Smooth muscle cell (in vitro differentiated cells): ENCODE measurements at regions not wholly inside any gene's neighbourhood (a gene's known extent, or its start where the extent isn't known, plus 50 kb on each side); places are given as distances from the start of the nearest gene placed in this dataset.

ENCODE experiments used
- DNase-seq: peaks from one replicate; lab custom pipeline; 2025; ENCODE audit not compliant: unreplicated experiment; lab: John Stamatoyannopoulos, UW
- H2AFZ ChIP-seq: fragments of 200-600 bp; sonication (generic); 2 replicates; pipeline ENCODE4 v1.6.0; 2016; ENCODE audit warnings: antibody characterized with exemption, low read depth, mild to moderate bottlenecking
- H3F3A ChIP-seq: fragments of 200-600 bp; sonication (generic); 2 replicates; pipeline ENCODE4 v1.6.0; 2017; ENCODE audit warnings: antibody characterized with exemption, low read depth
- H3K27ac ChIP-seq: fragments of 200-600 bp; sonication (generic); 2 replicates; pipeline ENCODE4 v1.5.1; 2016; ENCODE audit warnings: low read depth, mild to moderate bottlenecking
- H3K27me3 ChIP-seq: fragments of 200-600 bp; sonication (generic); 2 replicates; pipeline ENCODE4 v1.6.1; 2016; ENCODE audit warnings: low read depth, mild to moderate bottlenecking
- H3K36me3 ChIP-seq: fragments of 200-600 bp; sonication (generic); 2 replicates; pipeline ENCODE4 v1.5.1; 2016; ENCODE audit warnings: low read depth
- H3K4me1 ChIP-seq: fragments of 200-600 bp; sonication (generic); 2 replicates; pipeline ENCODE4 v1.5.1; 2016; ENCODE audit warnings: low read depth
- H3K4me2 ChIP-seq: fragments of 200-600 bp; sonication (generic); 2 replicates; pipeline ENCODE4 v1.6.0; 2016; ENCODE audit warnings: mild to moderate bottlenecking
- H3K4me3 ChIP-seq: fragments of 200-600 bp; sonication (generic); 2 replicates; pipeline ENCODE4 v1.5.1; 2016; ENCODE audit warnings: mild to moderate bottlenecking
- H3K79me2 ChIP-seq: fragments of 200-600 bp; sonication (generic); 2 replicates; pipeline ENCODE4 v1.6.0; 2016; ENCODE audit warnings: low read depth, mild to moderate bottlenecking
- H3K9ac ChIP-seq: fragments of 200-600 bp; sonication (generic); 2 replicates; pipeline ENCODE4 v1.6.0; 2016; ENCODE audit warnings: low read depth
- H3K9me3 ChIP-seq: fragments of 200-600 bp; sonication (generic); replicated peaks from 2 replicates; pipeline ENCODE4 v1.5.1; 2016; ENCODE audit warnings: low read depth
- H4K20me1 ChIP-seq: fragments of 200-600 bp; sonication (generic); 2 replicates; pipeline ENCODE4 v1.6.0; 2016; ENCODE audit warnings: low read depth
- CTCF ChIP-seq: fragments of 200-600 bp; sonication (generic); IDR thresholded peaks from 2 replicates; pipeline ENCODE4 v1.5.1; 2017; ENCODE audit warnings: borderline replicate concordance, mild to moderate bottlenecking, antibody characterized with exemption; ENCODE audit not compliant: insufficient read depth, poor library complexity, severe bottlenecking
- WGBS: methylation state at CpG from one replicate; pipeline ENCODE4 v1.1.7; 2016; ENCODE audit warnings: low lambda C conversion rate; 5-methylcytosine and 5-hydroxymethylcytosine counted together

GRCh38 chr21:35893156-35893555, 167.2 kb downstream of the SETD4 start:
- H2AFZ ChIP-seq, result no peak overlapping the region
- H3K36me3 ChIP-seq, result no peaks in the 10 kb centered on the region
- no peaks in the 10 kb centered on the region for H3K9me3 ChIP-seq
- H3K9ac ChIP-seq, result no peak overlapping the region
- H3F3A ChIP-seq, result no peaks in the 10 kb centered on the region
- TF ChIP-seq CTCF, result no peak
- H3K27me3 ChIP-seq, result no peaks in the 10 kb centered on the region
- DNase-seq, result no peak
- H3K4me3 ChIP-seq, result no peak overlapping the region
- no peaks in the 10 kb centered on the region for H3K4me1 ChIP-seq
- 97% methylated on average over 3 of the region's 3 CpGs for WGBS
- H3K79me2 ChIP-seq, result no peaks in the 10 kb centered on the region
- no peak overlapping the region for H3K27ac ChIP-seq
- H4K20me1 ChIP-seq, result no peaks in the 10 kb centered on the region
- no peak overlapping the region for H3K4me2 ChIP-seq

GRCh38 chr21:35886887-35887286, 173.4 kb downstream of the SETD4 start:
- Histone ChIP-seq H3K9me3 (no peaks in the 10 kb centered on the region), H2AFZ (no peak overlapping the region), H3K36me3 (no peaks in the 10 kb centered on the region), H3K27me3 (peaks cover 4% of the 10 kb centered on the region), H3F3A (no peaks in the 10 kb centered on the region), H3K4me2 (no peak overlapping the region), H3K4me3 (no peak overlapping the region), H3K9ac (no peak overlapping the region), H3K4me1 (no peaks in the 10 kb centered on the region), H3K27ac (no peak overlapping the region), H4K20me1 (no peaks in the 10 kb centered on the region), H3K79me2 (no peaks in the 10 kb centered on the region)
- no peak for TF ChIP-seq CTCF
- WGBS, result over 99% methylated on average over 32 of the region's 40 CpGs
- DNase-seq, result no peak

GRCh38 chr21:35885942-35886541, 174.3 kb downstream of the SETD4 start:
- H3K79me2 ChIP-seq, result no peaks in the 10 kb centered on the region
- no peak for TF ChIP-seq CTCF
- no peaks in the 10 kb centered on the region for H3F3A ChIP-seq
- DNase-seq, result no peak
- H3K9ac ChIP-seq, result no peak overlapping the region
- no peak overlapping the region for H3K4me2 ChIP-seq
- H3K36me3 ChIP-seq, result no peaks in the 10 kb centered on the region
- H3K27ac ChIP-seq, result no peak overlapping the region
- H3K27me3 ChIP-seq, result peaks cover 4% of the 10 kb centered on the region
- no peaks in the 10 kb centered on the region for H3K9me3 ChIP-seq
- 95% methylated on average over 7 of the region's 7 CpGs for WGBS
- no peak overlapping the region for H2AFZ ChIP-seq
- no peaks in the 10 kb centered on the region for H3K4me1 ChIP-seq
- no peak overlapping the region for H3K4me3 ChIP-seq
- H4K20me1 ChIP-seq, result no peaks in the 10 kb centered on the region

GRCh38 chr21:35882791-35883240, 177.5 kb downstream of the SETD4 start:
- H3K9me3 ChIP-seq, result no peaks in the 10 kb centered on the region
- no peak for DNase-seq
- WGBS, result 51% methylated on average over 10 of the region's 10 CpGs

More at GRCh38 chr21:35882791-35883240, 177.5 kb downstream of the SETD4 start:
- Histone ChIP-seq H3K79me2 (no peaks in the 10 kb centered on the region), H3K36me3 (no peaks in the 10 kb centered on the region), H3K4me3 (no peak overlapping the region), H3F3A (no peaks in the 10 kb centered on the region), H3K27ac (no peak overlapping the region), H3K9ac (no peak overlapping the region), H3K4me1 (no peaks in the 10 kb centered on the region), H3K4me2 (no peak overlapping the region), H4K20me1 (no peaks in the 10 kb centered on the region), H3K27me3 (peaks cover 4% of the 10 kb centered on the region), H2AFZ (no peak overlapping the region)
- TF ChIP-seq CTCF, result no peak
